Calu3 (cell line): ENCODE measurements at regions not wholly inside any gene's neighbourhood (a gene's known extent, or its start where the extent isn't known, plus 50 kb on each side); places are given as distances from the start of the nearest gene placed in this dataset.

ENCODE experiments used
- BruUV-seq: library from RNA; stranded (reverse); fragments of 400-500 nt; replicated peaks from 2 replicates; lab custom pipeline; 2021; lab: Mats Ljungman, UMichigan
- CTCF ChIA-PET: fragments of 300-600 bp; sonication (Branson Sonifier 250); formaldehyde crosslinking; loops from one replicate; lab custom pipeline; 2022; ENCODE audit warnings: antibody characterized with exemption; lab: Charles Lee
- DNase-seq: peaks from one replicate; pipeline ENCODE4 v3.0.0; 2022
- H3K27ac Mint-ChIP-seq: one replicate; pipeline ENCODE4 v1.8.0; 2022; ENCODE audit warnings: mixed read lengths; ENCODE audit not compliant: unreplicated experiment
- H3K27me3 Mint-ChIP-seq: one replicate; pipeline ENCODE4 v1.8.0; 2022; ENCODE audit warnings: mixed read lengths; ENCODE audit not compliant: unreplicated experiment
- H3K36me3 Mint-ChIP-seq: one replicate; pipeline ENCODE4 v1.8.0; 2022; ENCODE audit warnings: mild to moderate bottlenecking, moderate library complexity, mixed read lengths; ENCODE audit not compliant: insufficient read depth, unreplicated experiment
- H3K4me1 Mint-ChIP-seq: one replicate; pipeline ENCODE4 v1.8.0; 2022; ENCODE audit warnings: mild to moderate bottlenecking, low read depth, mixed read lengths; ENCODE audit not compliant: unreplicated experiment
- H3K4me3 Mint-ChIP-seq: one replicate; pipeline ENCODE4 v1.8.0; 2022; ENCODE audit warnings: mild to moderate bottlenecking, low read depth, moderate library complexity, mixed read lengths; ENCODE audit not compliant: unreplicated experiment
- H3K9me3 Mint-ChIP-seq: one replicate; pipeline ENCODE4 v1.8.0; 2022; ENCODE audit warnings: low read depth, mixed read lengths; ENCODE audit not compliant: unreplicated experiment
- CTCF ChIP-seq: fragments of 200-600 bp; IDR thresholded peaks from one replicate; pipeline ENCODE4 v1.8.0; 2022; ENCODE audit warnings: antibody characterized with exemption; ENCODE audit not compliant: unreplicated experiment
- intact Hi-C: fragments of 100-400 bp; cut with micrococcal nuclease; formaldehyde crosslinking; loops from one replicate; pipeline ENCODE4 v1.10.0; 2022; ENCODE audit not compliant: unreplicated experiment

GRCh38 chr6:169041078-169041477 lies 212.6 kb downstream of the THBS2 start:
- Mint-ChIP-seq H3K9me3 (peaks cover 2% of the 10 kb centered on the region), H3K4me1 (no peaks in the 10 kb centered on the region), H3K27me3 (no peaks in the 10 kb centered on the region), H3K36me3 (no peaks in the 10 kb centered on the region), H3K4me3 (no peak overlapping the region), H3K27ac (no peak overlapping the region)
- CTCF ChIA-PET, result interaction anchor here (1.5 kb wide), 1 partner anchor 10 kb away, joined by 3 read pairs; no protein-coding TSS in a partner anchor
- BruUV-seq, result no TSS peak
- DNase-seq, result no peak
- intact Hi-C loops, result no loop called here
- TF ChIP-seq CTCF, result no peak

GRCh38 chr6:169038691-169039090 lies 215.0 kb downstream of the THBS2 start:
- CTCF ChIA-PET, result no interaction called here
- DNase-seq, result no peak
- Mint-ChIP-seq H3K4me3 (no peak overlapping the region), H3K4me1 (no peaks in the 10 kb centered on the region), H3K9me3 (peaks cover 2% of the 10 kb centered on the region), H3K27me3 (no peaks in the 10 kb centered on the region), H3K27ac (no peak overlapping the region), H3K36me3 (no peaks in the 10 kb centered on the region)
- no peak for TF ChIP-seq CTCF
- no TSS peak for BruUV-seq
- intact Hi-C loops, result no loop called here

- no peaks in the 10 kb centered on the region for H3K4me1 Mint-ChIP-seq
- H3K4me3 Mint-ChIP-seq, result no peak overlapping the region
- no peak overlapping the region for H3K27ac Mint-ChIP-seq
- H3K27me3 Mint-ChIP-seq, result no peaks in the 10 kb centered on the region
- CTCF ChIA-PET, result no interaction called here
- no peaks in the 10 kb centered on the region for H3K36me3 Mint-ChIP-seq
- peaks cover 2% of the 10 kb centered on the region for H3K9me3 Mint-ChIP-seq
- no TSS peak for BruUV-seq
- no peak for TF ChIP-seq CTCF
- DNase-seq, result no peak
- intact Hi-C loops, result no loop called here
These were observed 218.0 kb downstream of the THBS2 start for GRCh38 chr6:169035385-169036240.

- Mint-ChIP-seq H3K4me3 (no peak overlapping the region), H3K36me3 (no peaks in the 10 kb centered on the region), H3K27ac (no peak overlapping the region), H3K4me1 (no peaks in the 10 kb centered on the region), H3K9me3 (peaks cover 2% of the 10 kb centered on the region), H3K27me3 (no peaks in the 10 kb centered on the region)
- intact Hi-C loops, result no loop called here
- no peak for TF ChIP-seq CTCF
- CTCF ChIA-PET, result no interaction called here
- DNase-seq, result no peak
- no TSS peak for BruUV-seq
These were observed 219.0 kb downstream of the THBS2 start for GRCh38 chr6:169034516-169035167.
